ENCODE measurements at regions not wholly inside any gene's neighbourhood (a gene's known extent, or its start where the extent isn't known, plus 50 kb on each side); places are given as distances from the start of the nearest gene placed in this dataset.
"Not testable (repeated sequence)": the region's sequence is repeated elsewhere in the genome, so short reads cannot be mapped to it uniquely, and the experiment has no call there.

GRCh38 chr11:87645626-87646025 lies 529.6 kb downstream of the RAB38 start:
- H3K27ac ChIP-seq (ENCODE audit: low read length) = no peak overlapping the region
- H3K4me1 ChIP-seq (ENCODE audit: low read length) = no peaks in the 10 kb centered on the region
- no peak overlapping the region for H3K4me2 ChIP-seq (ENCODE audit: low read depth, low read length, poor library complexity, severe bottlenecking)
- H3K27me3 ChIP-seq (ENCODE audit: low read length) = 0 out of 2 replicates have a peak, but pooled peaks cover 3% of the 10 kb centered on the region
- DNase-seq = no peak
- H3K9ac ChIP-seq (ENCODE audit: low read length) = no peak overlapping the region
- no peak overlapping the region for H3K4me3 ChIP-seq (ENCODE audit: low read length)
- no peaks in the 10 kb centered on the region for H3K9me3 ChIP-seq (ENCODE audit: low read length)
- H3K9me2 ChIP-seq (replicated peaks; ENCODE audit: insufficient read depth, low read length) = no peaks in the 10 kb centered on the region
- H4K20me1 ChIP-seq (ENCODE audit: insufficient read depth, low read depth, low read length) = no peaks in the 10 kb centered on the region
- no peaks in the 10 kb centered on the region for H3K79me2 ChIP-seq (ENCODE audit: low read length)
- no peaks in the 10 kb centered on the region for H3K36me3 ChIP-seq (ENCODE audit: insufficient read depth, low read length)
- H2AFZ ChIP-seq (ENCODE audit: low read length) = no peak overlapping the region

DNA sequence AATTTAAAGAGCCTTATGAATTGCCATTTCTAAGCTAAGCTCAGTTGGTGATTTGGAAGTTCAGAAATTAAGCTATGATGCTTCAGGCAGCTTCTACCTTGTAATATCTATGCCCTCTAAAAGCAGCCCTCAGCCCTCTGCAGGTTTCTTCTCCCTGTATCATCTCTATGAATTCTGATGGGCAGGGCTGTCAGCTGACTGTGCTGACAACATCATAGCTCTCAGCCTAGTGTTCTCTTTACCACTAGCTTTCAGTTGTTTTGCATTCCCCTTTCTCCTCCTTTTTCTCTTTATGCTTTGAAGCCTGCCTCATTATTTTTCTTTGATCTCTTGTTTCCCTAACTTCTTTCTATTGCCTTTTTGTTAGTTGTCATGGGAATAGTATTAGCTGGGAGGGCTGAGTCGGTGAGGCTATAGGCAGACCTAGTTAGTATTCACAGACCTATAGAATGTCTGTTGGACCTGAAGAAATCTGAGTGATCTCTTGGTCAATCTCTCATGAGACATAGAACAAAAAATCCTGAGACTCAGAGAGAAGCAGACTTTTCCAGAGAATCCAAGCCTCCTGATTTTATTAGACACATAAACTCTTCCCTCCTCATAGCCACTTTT lies 535.4 kb downstream of the RAB38 start:
- Histone ChIP-seq H3K9me3 (ENCODE audit: low read length) (no peaks in the 10 kb centered on the region), H3K27me3 (ENCODE audit: low read length) (0 out of 2 replicates have a peak, but pooled peaks cover 4% of the 10 kb centered on the region), H4K20me1 (ENCODE audit: insufficient read depth, low read depth, low read length) (no peaks in the 10 kb centered on the region), H3K9me2 (replicated peaks; ENCODE audit: insufficient read depth, low read length) (no peaks in the 10 kb centered on the region), H3K9ac (ENCODE audit: low read length) (no peak overlapping the region), H3K27ac (ENCODE audit: low read length) (no peak overlapping the region), H3K4me1 (ENCODE audit: low read length) (no peaks in the 10 kb centered on the region), H3K79me2 (ENCODE audit: low read length) (no peaks in the 10 kb centered on the region), H3K36me3 (ENCODE audit: insufficient read depth, low read length) (no peaks in the 10 kb centered on the region), H3K4me3 (ENCODE audit: low read length) (no peak overlapping the region), H2AFZ (ENCODE audit: low read length) (no peak overlapping the region), H3K4me2 (ENCODE audit: low read depth, low read length, poor library complexity, severe bottlenecking) (no peak overlapping the region)
- no peak for DNase-seq

DNA sequence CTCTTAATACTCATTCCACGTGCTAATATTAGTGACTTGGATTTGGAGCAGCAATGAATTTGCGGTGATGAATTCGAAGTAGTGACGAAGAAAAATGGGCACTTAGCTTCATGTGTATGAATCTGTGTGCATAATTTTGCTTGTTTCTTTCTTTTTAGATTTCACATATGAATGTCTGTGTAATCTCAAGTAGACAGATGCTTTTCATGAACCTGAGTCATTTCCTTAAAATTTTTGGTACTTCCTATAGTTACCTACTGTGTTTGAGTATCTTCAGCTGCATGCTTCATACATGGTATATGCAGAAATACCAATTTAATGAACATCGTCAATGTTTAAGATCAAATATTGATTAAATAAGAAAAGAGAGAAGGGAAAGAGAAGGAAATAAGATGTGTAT lies 540.2 kb downstream of the RAB38 start:
- Histone ChIP-seq H2AFZ (ENCODE audit: low read length) (no peak overlapping the region), H3K27me3 (ENCODE audit: low read length) (0 out of 2 replicates have a peak, but pooled peaks cover 4% of the 10 kb centered on the region), H3K4me3 (ENCODE audit: low read length) (no peak overlapping the region), H3K36me3 (ENCODE audit: insufficient read depth, low read length) (no peaks in the 10 kb centered on the region), H3K9me3 (ENCODE audit: low read length) (no peaks in the 10 kb centered on the region), H3K79me2 (ENCODE audit: low read length) (no peaks in the 10 kb centered on the region), H3K4me2 (ENCODE audit: low read depth, low read length, poor library complexity, severe bottlenecking) (no peak overlapping the region), H4K20me1 (ENCODE audit: insufficient read depth, low read depth, low read length) (no peaks in the 10 kb centered on the region), H3K9me2 (replicated peaks; ENCODE audit: insufficient read depth, low read length) (no peaks in the 10 kb centered on the region), H3K27ac (ENCODE audit: low read length) (no peak overlapping the region), H3K9ac (ENCODE audit: low read length) (no peak overlapping the region), H3K4me1 (ENCODE audit: low read length) (no peaks in the 10 kb centered on the region)
- DNase-seq = no peak

- Histone ChIP-seq H3K4me1 (ENCODE audit: low read length) (no peaks in the 10 kb centered on the region), H3K27ac (ENCODE audit: low read length) (no peak overlapping the region), H3K9me2 (replicated peaks; ENCODE audit: insufficient read depth, low read length) (no peaks in the 10 kb centered on the region), H3K4me2 (ENCODE audit: low read depth, low read length, poor library complexity, severe bottlenecking) (no peak overlapping the region), H3K27me3 (ENCODE audit: low read length) (0 out of 2 replicates have a peak, but pooled peaks cover 4% of the 10 kb centered on the region), H3K9me3 (ENCODE audit: low read length) (no peaks in the 10 kb centered on the region), H3K4me3 (ENCODE audit: low read length) (no peak overlapping the region), H3K79me2 (ENCODE audit: low read length) (no peaks in the 10 kb centered on the region), H2AFZ (ENCODE audit: low read length) (no peak overlapping the region), H3K9ac (ENCODE audit: low read length) (no peak overlapping the region), H3K36me3 (ENCODE audit: insufficient read depth, low read length) (no peaks in the 10 kb centered on the region), H4K20me1 (ENCODE audit: insufficient read depth, low read depth, low read length) (no peaks in the 10 kb centered on the region)
- no peak for DNase-seq
Observed at GRCh38 chr11:87634331-87634730, 540.9 kb downstream of the RAB38 start.

GRCh38 chr11:87628957-87629356 lies 546.3 kb downstream of the RAB38 start:
- H3K9ac ChIP-seq (ENCODE audit: low read length) = no peak overlapping the region
- no peak for DNase-seq
- H4K20me1 ChIP-seq (ENCODE audit: insufficient read depth, low read depth, low read length) = no peaks in the 10 kb centered on the region
- H3K4me2 ChIP-seq (ENCODE audit: low read depth, low read length, poor library complexity, severe bottlenecking) = no peak overlapping the region
- H2AFZ ChIP-seq (ENCODE audit: low read length) = no peak overlapping the region
- no peaks in the 10 kb centered on the region for H3K9me3 ChIP-seq (ENCODE audit: low read length)
- H3K79me2 ChIP-seq (ENCODE audit: low read length) = no peaks in the 10 kb centered on the region
- no peaks in the 10 kb centered on the region for H3K36me3 ChIP-seq (ENCODE audit: insufficient read depth, low read length)
- no peak overlapping the region for H3K4me3 ChIP-seq (ENCODE audit: low read length)
- no peak overlapping the region for H3K27ac ChIP-seq (ENCODE audit: low read length)
- no peaks in the 10 kb centered on the region for H3K9me2 ChIP-seq (replicated peaks; ENCODE audit: insufficient read depth, low read length)
- H3K4me1 ChIP-seq (ENCODE audit: low read length) = no peaks in the 10 kb centered on the region
- no peaks in the 10 kb centered on the region for H3K27me3 ChIP-seq (ENCODE audit: low read length)

- Histone ChIP-seq H3K4me2 (ENCODE audit: low read depth, low read length, poor library complexity, severe bottlenecking) (no peak overlapping the region), H3K9ac (ENCODE audit: low read length) (no peak overlapping the region), H3K4me1 (ENCODE audit: low read length) (no peaks in the 10 kb centered on the region), H3K4me3 (ENCODE audit: low read length) (no peak overlapping the region), H3K36me3 (ENCODE audit: insufficient read depth, low read length) (no peaks in the 10 kb centered on the region), H3K27me3 (ENCODE audit: low read length) (no peaks in the 10 kb centered on the region), H3K79me2 (ENCODE audit: low read length) (no peaks in the 10 kb centered on the region), H3K9me2 (replicated peaks; ENCODE audit: insufficient read depth, low read length) (no peaks in the 10 kb centered on the region), H2AFZ (ENCODE audit: low read length) (no peak overlapping the region), H4K20me1 (ENCODE audit: insufficient read depth, low read depth, low read length) (no peaks in the 10 kb centered on the region), H3K9me3 (ENCODE audit: low read length) (no peaks in the 10 kb centered on the region), H3K27ac (ENCODE audit: low read length) (no peak overlapping the region)
- DNase-seq = no peak
Observed at GRCh38 chr11:87628026-87628580, 547.1 kb downstream of the RAB38 start.

- H3K4me3 ChIP-seq (ENCODE audit: low read length); H3K36me3 ChIP-seq (ENCODE audit: insufficient read depth, low read length); H4K20me1 ChIP-seq (ENCODE audit: insufficient read depth, low read depth, low read length); H3K4me2 ChIP-seq (ENCODE audit: low read depth, low read length, poor library complexity, severe bottlenecking); H3K9me3 ChIP-seq (ENCODE audit: low read length); H2AFZ ChIP-seq (ENCODE audit: low read length); H3K79me2 ChIP-seq (ENCODE audit: low read length); DNase-seq; H3K27me3 ChIP-seq (ENCODE audit: low read length); H3K9ac ChIP-seq (ENCODE audit: low read length); H3K9me2 ChIP-seq (replicated peaks; ENCODE audit: insufficient read depth, low read length); H3K4me1 ChIP-seq (ENCODE audit: low read length); H3K27ac ChIP-seq (ENCODE audit: low read length): not testable (repeated sequence)
Observed at GRCh38 chr11:87623531-87624365, 551.5 kb downstream of the RAB38 start.

- H3K27me3 ChIP-seq (ENCODE audit: low read length) = no peaks in the 10 kb centered on the region
- H3K4me3 ChIP-seq (ENCODE audit: low read length) = no peak overlapping the region
- no peaks in the 10 kb centered on the region for H3K4me1 ChIP-seq (ENCODE audit: low read length)
- no peak overlapping the region for H2AFZ ChIP-seq (ENCODE audit: low read length)
- no peaks in the 10 kb centered on the region for H4K20me1 ChIP-seq (ENCODE audit: insufficient read depth, low read depth, low read length)
- H3K9me2 ChIP-seq (replicated peaks; ENCODE audit: insufficient read depth, low read length) = no peaks in the 10 kb centered on the region
- H3K36me3 ChIP-seq (ENCODE audit: insufficient read depth, low read length) = no peaks in the 10 kb centered on the region
- H3K9me3 ChIP-seq (ENCODE audit: low read length) = no peaks in the 10 kb centered on the region
- H3K79me2 ChIP-seq (ENCODE audit: low read length) = no peaks in the 10 kb centered on the region
- H3K4me2 ChIP-seq (ENCODE audit: low read depth, low read length, poor library complexity, severe bottlenecking) = no peak overlapping the region
- no peak for DNase-seq
- H3K27ac ChIP-seq (ENCODE audit: low read length) = no peak overlapping the region
- no peak overlapping the region for H3K9ac ChIP-seq (ENCODE audit: low read length)
Observed at GRCh38 chr11:87616511-87616910, 558.7 kb downstream of the RAB38 start.
